ENCODE measurements at regions not wholly inside any gene's neighbourhood (a gene's known extent, or its start where the extent isn't known, plus 50 kb on each side); places are given as distances from the start of the nearest gene placed in this dataset.

- DNase-seq (ENCODE audit: low read depth in 2 of 2) = peak in 1 of 2 donors; percentile 68
- H2AFZ ChIP-seq (ENCODE audit: low read length) = no peak overlapping the region
- H3K27ac ChIP-seq (ENCODE audit: insufficient read depth, low read length) = peak overlapping the region; percentile 15
- no peaks in the 10 kb centered on the region for H3K9me3 ChIP-seq (ENCODE audit: control insufficient read depth, insufficient read depth, low read depth, low read length)
- H3K4me1 ChIP-seq (ENCODE audit: control insufficient read depth, extremely low read depth, insufficient read depth, low read length) = peaks cover 24% of the 10 kb centered on the region
- H3K27me3 ChIP-seq (ENCODE audit: control insufficient read depth, insufficient read depth, low read length) = no peaks in the 10 kb centered on the region
- H3K9ac ChIP-seq (ENCODE audit: insufficient read depth, low read length) = no peak overlapping the region
- H3K36me3 ChIP-seq (ENCODE audit: control insufficient read depth, insufficient read depth, low read length) = peaks cover 39% of the 10 kb centered on the region
- peaks cover 84% of the 10 kb centered on the region for H3K79me2 ChIP-seq (ENCODE audit: control insufficient read depth, insufficient read depth, low read length)
- H3K4me2 ChIP-seq (ENCODE audit: extremely low read depth, insufficient read depth, low read length) = no peak overlapping the region
- H4K20me1 ChIP-seq (ENCODE audit: control insufficient read depth, extremely low read depth, insufficient read depth, low read length) = peaks cover 2% of the 10 kb centered on the region
- TF ChIP-seq, protein P1, sequence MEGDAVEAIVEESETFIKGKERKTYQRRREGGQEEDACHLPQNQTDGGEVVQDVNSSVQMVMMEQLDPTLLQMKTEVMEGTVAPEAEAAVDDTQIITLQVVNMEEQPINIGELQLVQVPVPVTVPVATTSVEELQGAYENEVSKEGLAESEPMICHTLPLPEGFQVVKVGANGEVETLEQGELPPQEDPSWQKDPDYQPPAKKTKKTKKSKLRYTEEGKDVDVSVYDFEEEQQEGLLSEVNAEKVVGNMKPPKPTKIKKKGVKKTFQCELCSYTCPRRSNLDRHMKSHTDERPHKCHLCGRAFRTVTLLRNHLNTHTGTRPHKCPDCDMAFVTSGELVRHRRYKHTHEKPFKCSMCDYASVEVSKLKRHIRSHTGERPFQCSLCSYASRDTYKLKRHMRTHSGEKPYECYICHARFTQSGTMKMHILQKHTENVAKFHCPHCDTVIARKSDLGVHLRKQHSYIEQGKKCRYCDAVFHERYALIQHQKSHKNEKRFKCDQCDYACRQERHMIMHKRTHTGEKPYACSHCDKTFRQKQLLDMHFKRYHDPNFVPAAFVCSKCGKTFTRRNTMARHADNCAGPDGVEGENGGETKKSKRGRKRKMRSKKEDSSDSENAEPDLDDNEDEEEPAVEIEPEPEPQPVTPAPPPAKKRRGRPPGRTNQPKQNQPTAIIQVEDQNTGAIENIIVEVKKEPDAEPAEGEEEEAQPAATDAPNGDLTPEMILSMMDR (conservative IDR thresholded peaks at IDR 0.05 in 1 of 2, IDR thresholded peaks at IDR 0.05 in 1 of 2; ENCODE audit: low read depth in 1 of 2, low read length in 2 of 2) = no peak
- no peak for TF ChIP-seq EZH2 (IDR thresholded peaks at IDR 0.05; ENCODE audit: low read length, missing control alignments)
- no peak overlapping the region for H3K4me3 ChIP-seq (replicated peaks in 1 of 4; ENCODE audit: control extremely low read depth in 1 of 4, insufficient read depth in 1 of 4, low read depth in 3 of 4, low read length in 4 of 4)
Measured at GRCh38 chr7:130878785-130879184, 144.8 kb upstream of the KLF14 start.

- H4K20me1 ChIP-seq (ENCODE audit: control insufficient read depth, extremely low read depth, insufficient read depth, low read length) = peaks cover 2% of the 10 kb centered on the region
- peak overlapping the region; percentile 15 for H3K27ac ChIP-seq (ENCODE audit: insufficient read depth, low read length)
- no peaks in the 10 kb centered on the region for H3K27me3 ChIP-seq (ENCODE audit: control insufficient read depth, insufficient read depth, low read length)
- peaks cover 24% of the 10 kb centered on the region for H3K4me1 ChIP-seq (ENCODE audit: control insufficient read depth, extremely low read depth, insufficient read depth, low read length)
- DNase-seq (ENCODE audit: low read depth in 2 of 2) = no peak
- no peak overlapping the region for H2AFZ ChIP-seq (ENCODE audit: low read length)
- H3K36me3 ChIP-seq (ENCODE audit: control insufficient read depth, insufficient read depth, low read length) = peaks cover 36% of the 10 kb centered on the region
- no peaks in the 10 kb centered on the region for H3K9me3 ChIP-seq (ENCODE audit: control insufficient read depth, insufficient read depth, low read depth, low read length)
- no peak overlapping the region for H3K4me3 ChIP-seq (replicated peaks in 1 of 4; ENCODE audit: control extremely low read depth in 1 of 4, insufficient read depth in 1 of 4, low read depth in 3 of 4, low read length in 4 of 4)
- H3K79me2 ChIP-seq (ENCODE audit: control insufficient read depth, insufficient read depth, low read length) = peaks cover 85% of the 10 kb centered on the region
- no peak overlapping the region for H3K4me2 ChIP-seq (ENCODE audit: extremely low read depth, insufficient read depth, low read length)
- H3K9ac ChIP-seq (ENCODE audit: insufficient read depth, low read length) = no peak overlapping the region
- TF ChIP-seq EZH2 (IDR thresholded peaks at IDR 0.05; ENCODE audit: low read length, missing control alignments) = no peak
- TF ChIP-seq, protein P1 (conservative IDR thresholded peaks at IDR 0.05 in 1 of 2, IDR thresholded peaks at IDR 0.05 in 1 of 2; ENCODE audit: low read depth in 1 of 2, low read length in 2 of 2) = no peak
Measured at GRCh38 chr7:130879191-130879590, 145.2 kb upstream of the KLF14 start.

GRCh38 chr7:130880668-130881067 is 146.7 kb upstream of the KLF14 start:
- DNase-seq (ENCODE audit: low read depth in 2 of 2) = no peak
- no peaks in the 10 kb centered on the region for H3K27me3 ChIP-seq (ENCODE audit: control insufficient read depth, insufficient read depth, low read length)
- no peak overlapping the region for H3K27ac ChIP-seq (ENCODE audit: insufficient read depth, low read length)
- H4K20me1 ChIP-seq (ENCODE audit: control insufficient read depth, extremely low read depth, insufficient read depth, low read length) = peaks cover 2% of the 10 kb centered on the region
- peaks cover 40% of the 10 kb centered on the region for H3K36me3 ChIP-seq (ENCODE audit: control insufficient read depth, insufficient read depth, low read length)
- H3K4me2 ChIP-seq (ENCODE audit: extremely low read depth, insufficient read depth, low read length) = no peak overlapping the region
- peaks cover 93% of the 10 kb centered on the region for H3K79me2 ChIP-seq (ENCODE audit: control insufficient read depth, insufficient read depth, low read length)
- no peaks in the 10 kb centered on the region for H3K9me3 ChIP-seq (ENCODE audit: control insufficient read depth, insufficient read depth, low read depth, low read length)
- H3K9ac ChIP-seq (ENCODE audit: insufficient read depth, low read length) = no peak overlapping the region
- H2AFZ ChIP-seq (ENCODE audit: low read length) = no peak overlapping the region
- peaks cover 32% of the 10 kb centered on the region for H3K4me1 ChIP-seq (ENCODE audit: control insufficient read depth, extremely low read depth, insufficient read depth, low read length)
- TF ChIP-seq, protein P1 (conservative IDR thresholded peaks at IDR 0.05 in 1 of 2, IDR thresholded peaks at IDR 0.05 in 1 of 2; ENCODE audit: low read depth in 1 of 2, low read length in 2 of 2) = no peak
- TF ChIP-seq EZH2 (IDR thresholded peaks at IDR 0.05; ENCODE audit: low read length, missing control alignments) = no peak
- H3K4me3 ChIP-seq (replicated peaks in 1 of 4; ENCODE audit: control extremely low read depth in 1 of 4, insufficient read depth in 1 of 4, low read depth in 3 of 4, low read length in 4 of 4) = no peak overlapping the region
